SK-N-MC (cell line): ENCODE measurements at regions not wholly inside any gene's neighbourhood (a gene's known extent, or its start where the extent isn't known, plus 50 kb on each side); places are given as distances from the start of the nearest gene placed in this dataset.

Experiments used
- EZH2 ChIP-seq: fragments of 200-600 bp; sonication (generic); IDR thresholded peaks from one replicate; pipeline ENCODE4 v1.6.1; 2017; ENCODE audit warnings: antibody characterized with exemption
- FOXP2 ChIP-seq: optimal IDR thresholded peaks from 2 replicates; pipeline ENCODE3; 2011; ENCODE audit warnings: mild to moderate bottlenecking, moderate library complexity; ENCODE audit not compliant: insufficient read depth; ENCODE audit errors: extremely low read length, control extremely low read depth
- POLR2AphosphoS5 ChIP-seq: IDR thresholded peaks from 2 replicates; pipeline ENCODE4 v1.6.1; 2012; ENCODE audit warnings: mild to moderate bottlenecking, low read depth, low read length, borderline replicate concordance

DNA sequence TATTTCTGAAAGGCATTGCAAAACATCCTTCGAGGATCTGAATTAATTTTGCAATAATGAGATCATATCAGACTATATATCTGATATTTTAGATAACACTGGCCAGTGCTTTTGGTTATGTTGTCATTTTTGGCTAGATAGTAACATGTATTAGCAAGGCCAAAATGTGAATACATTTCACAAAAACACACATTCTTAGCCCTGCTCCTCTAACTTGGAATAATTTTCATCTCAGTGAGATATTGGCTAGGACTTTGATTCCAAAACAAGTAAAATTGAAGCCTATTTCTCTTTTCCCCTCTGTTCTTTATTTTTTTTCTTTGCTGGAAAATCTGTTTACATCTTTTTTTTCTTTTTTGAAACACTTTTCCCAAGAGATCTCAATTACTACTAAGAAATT, 466.8 kb upstream of the CDH4 start:
- no peak for TF ChIP-seq POLR2AphosphoS5
- no peak for TF ChIP-seq EZH2
- TF ChIP-seq FOXP2 = no peak
